Keratinocyte (primary cell): ENCODE measurements at regions not wholly inside any gene's neighbourhood (a gene's known extent, or its start where the extent isn't known, plus 50 kb on each side); places are given as distances from the start of the nearest gene placed in this dataset.

Experiments
- DNase-seq: peaks from one replicate; pipeline ENCODE4 v3.0.0-alpha.2; 2011; ENCODE audit warnings: low read depth, missing footprints, low spot score
- FAIRE-seq: peaks from 2 replicates; lab custom pipeline; 2011; peaks lifted over from hg19 to GRCh38; lab: Jason Lieb, UNC
- H2AFZ ChIP-seq: 2 replicates; pipeline ENCODE4 v1.6.0; 2012; ENCODE audit warnings: low read length, control low read depth, inconsistent platforms; ENCODE audit not compliant: control insufficient read depth
- H3K27ac ChIP-seq: 2 replicates; pipeline ENCODE4 v1.5.1; 2011; ENCODE audit warnings: low read length; ENCODE audit not compliant: control insufficient read depth, insufficient read depth
- H3K27me3 ChIP-seq: 3 replicates; pipeline ENCODE4 v1.6.0; 2011; ENCODE audit warnings: low read length; ENCODE audit not compliant: control insufficient read depth, insufficient read depth; ENCODE audit errors: extremely low read depth
- H3K36me3 ChIP-seq, 2 experiments: 2 replicates in 1 of 2; 3 replicates in 1 of 2; pipeline ENCODE4 v1.5.1; 2011; ENCODE audit warnings: low read length in 2 of 2, mild to moderate bottlenecking in 1 of 2; ENCODE audit not compliant: control insufficient read depth in 2 of 2, insufficient read depth in 2 of 2; ENCODE audit errors: extremely low read depth in 1 of 2
- H3K4me1 ChIP-seq: 3 replicates; pipeline ENCODE4 v1.5.1; 2011; ENCODE audit warnings: low read length; ENCODE audit not compliant: control insufficient read depth, insufficient read depth; ENCODE audit errors: extremely low read depth
- H3K4me2 ChIP-seq: 3 replicates; pipeline ENCODE4 v1.6.0; 2011; ENCODE audit warnings: low read depth, low read length; ENCODE audit not compliant: control insufficient read depth, insufficient read depth; ENCODE audit errors: extremely low read depth
- H3K4me3 ChIP-seq, 3 experiments: fragments of 200-600 bp in 1 of 3; sonication (generic) in 1 of 3; 2 replicates in 2 of 3; 3 replicates in 1 of 3; pipeline ENCODE4 v1.5.1; 2011 to 2016; ENCODE audit warnings: low read length in 3 of 3, mild to moderate bottlenecking in 3 of 3, control low read depth in 2 of 3, inconsistent platforms in 1 of 3, low read depth in 1 of 3, mixed read lengths in 1 of 3, mixed run types in 1 of 3, moderate library complexity in 1 of 3; ENCODE audit not compliant: control insufficient read depth in 2 of 3, insufficient read depth in 2 of 3; ENCODE audit errors: extremely low read depth in 1 of 3
- H3K79me2 ChIP-seq: 2 replicates; pipeline ENCODE4 v1.6.0; 2012; ENCODE audit warnings: low read length; ENCODE audit not compliant: control insufficient read depth, insufficient read depth
- H3K9ac ChIP-seq: 3 replicates; pipeline ENCODE4 v1.6.0; 2011; ENCODE audit warnings: low read length; ENCODE audit not compliant: control insufficient read depth, insufficient read depth; ENCODE audit errors: extremely low read depth
- H3K9me1 ChIP-seq: 3 replicates; pipeline ENCODE4 v1.6.0; 2011; ENCODE audit warnings: low read length; ENCODE audit not compliant: control insufficient read depth, insufficient read depth; ENCODE audit errors: extremely low read depth
- H3K9me3 ChIP-seq: 2 replicates; pipeline ENCODE4 v1.5.1; 2012; ENCODE audit warnings: low read depth, low read length; ENCODE audit not compliant: control insufficient read depth
- H4K20me1 ChIP-seq: 3 replicates; pipeline ENCODE4 v1.6.0; 2011; ENCODE audit warnings: low read length; ENCODE audit not compliant: control insufficient read depth, insufficient read depth; ENCODE audit errors: extremely low read depth
- EZH2 ChIP-seq: IDR thresholded peaks from one replicate; pipeline ENCODE4 v1.6.1; 2012; ENCODE audit warnings: inconsistent platforms, mild to moderate bottlenecking, low read length, moderate library complexity
- dilution Hi-C: fragments of 300-500 bp; cut with MboI; formaldehyde crosslinking; loops from one replicate; pipeline ENCODE4 v1.7.0; 2020; ENCODE audit warnings: low sequenced_read_pairs; ENCODE audit not compliant: extremely low pct_ligation_motif_present
- TF ChIP-seq, protein P1 (sequence below), 3 experiments: IDR thresholded peaks in 1 of 3; conservative IDR thresholded peaks in 1 of 3; optimal IDR thresholded peaks in 1 of 3; 2 replicates in 2 of 3; 3 replicates in 1 of 3; pipeline versions ENCODE3 to v1.5.1; 2011; ENCODE audit warnings: low read length in 3 of 3, mild to moderate bottlenecking in 3 of 3, moderate library complexity in 2 of 3, control low read depth in 1 of 3, inconsistent platforms in 1 of 3; ENCODE audit not compliant: insufficient read depth in 2 of 3; ENCODE audit errors: extremely low read depth in 1 of 3

DNA sequence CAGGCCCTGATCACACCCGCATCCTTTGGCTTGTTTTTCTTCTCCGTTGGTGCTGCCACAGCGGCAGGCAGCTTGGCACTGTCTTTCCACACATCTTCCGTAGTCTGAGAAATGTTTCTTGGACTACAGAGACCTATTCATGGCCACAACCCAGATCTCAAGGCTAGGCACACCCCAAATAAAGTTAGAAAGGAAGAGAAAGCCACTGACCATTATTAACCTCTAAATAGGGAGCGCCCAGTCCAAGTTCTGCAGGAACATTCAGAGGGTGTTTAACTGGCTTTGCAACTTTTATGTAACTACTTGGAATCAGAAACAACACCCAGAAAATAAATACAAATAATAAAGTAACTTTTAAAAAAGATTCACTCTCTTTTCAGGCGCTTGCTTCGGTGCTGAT lies 124.8 kb upstream of the NEDD9 start:
- Histone ChIP-seq H3K4me2 (no peak overlapping the region), H3K4me3 (no peak overlapping the region), H3K9me1 (no peaks in the 10 kb centered on the region), H3K9ac (no peak overlapping the region), H3K79me2 (no peaks in the 10 kb centered on the region), H4K20me1 (no peaks in the 10 kb centered on the region), H3K4me1 (peaks cover 31% of the 10 kb centered on the region), H3K27me3 (no peaks in the 10 kb centered on the region), H3K9me3 (no peaks in the 10 kb centered on the region), H3K36me3 (no peaks in the 10 kb centered on the region), H3K27ac (no peak overlapping the region), H2AFZ (peak overlapping the region; percentile 28)
- DNase-seq (no peak), FAIRE-seq (no peak)
- TF ChIP-seq, protein P1, sequence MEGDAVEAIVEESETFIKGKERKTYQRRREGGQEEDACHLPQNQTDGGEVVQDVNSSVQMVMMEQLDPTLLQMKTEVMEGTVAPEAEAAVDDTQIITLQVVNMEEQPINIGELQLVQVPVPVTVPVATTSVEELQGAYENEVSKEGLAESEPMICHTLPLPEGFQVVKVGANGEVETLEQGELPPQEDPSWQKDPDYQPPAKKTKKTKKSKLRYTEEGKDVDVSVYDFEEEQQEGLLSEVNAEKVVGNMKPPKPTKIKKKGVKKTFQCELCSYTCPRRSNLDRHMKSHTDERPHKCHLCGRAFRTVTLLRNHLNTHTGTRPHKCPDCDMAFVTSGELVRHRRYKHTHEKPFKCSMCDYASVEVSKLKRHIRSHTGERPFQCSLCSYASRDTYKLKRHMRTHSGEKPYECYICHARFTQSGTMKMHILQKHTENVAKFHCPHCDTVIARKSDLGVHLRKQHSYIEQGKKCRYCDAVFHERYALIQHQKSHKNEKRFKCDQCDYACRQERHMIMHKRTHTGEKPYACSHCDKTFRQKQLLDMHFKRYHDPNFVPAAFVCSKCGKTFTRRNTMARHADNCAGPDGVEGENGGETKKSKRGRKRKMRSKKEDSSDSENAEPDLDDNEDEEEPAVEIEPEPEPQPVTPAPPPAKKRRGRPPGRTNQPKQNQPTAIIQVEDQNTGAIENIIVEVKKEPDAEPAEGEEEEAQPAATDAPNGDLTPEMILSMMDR (optimal IDR thresholded peaks at IDR 0.05 in 1 of 3, IDR thresholded peaks at IDR 0.05 in 1 of 3, conservative IDR thresholded peaks at IDR 0.05 in 1 of 3; ENCODE audit: extremely low read depth in 1 of 3, insufficient read depth in 2 of 3, low read length in 3 of 3): no peak
- no peak for TF ChIP-seq EZH2
- dilution Hi-C loops: no loop called here

DNA sequence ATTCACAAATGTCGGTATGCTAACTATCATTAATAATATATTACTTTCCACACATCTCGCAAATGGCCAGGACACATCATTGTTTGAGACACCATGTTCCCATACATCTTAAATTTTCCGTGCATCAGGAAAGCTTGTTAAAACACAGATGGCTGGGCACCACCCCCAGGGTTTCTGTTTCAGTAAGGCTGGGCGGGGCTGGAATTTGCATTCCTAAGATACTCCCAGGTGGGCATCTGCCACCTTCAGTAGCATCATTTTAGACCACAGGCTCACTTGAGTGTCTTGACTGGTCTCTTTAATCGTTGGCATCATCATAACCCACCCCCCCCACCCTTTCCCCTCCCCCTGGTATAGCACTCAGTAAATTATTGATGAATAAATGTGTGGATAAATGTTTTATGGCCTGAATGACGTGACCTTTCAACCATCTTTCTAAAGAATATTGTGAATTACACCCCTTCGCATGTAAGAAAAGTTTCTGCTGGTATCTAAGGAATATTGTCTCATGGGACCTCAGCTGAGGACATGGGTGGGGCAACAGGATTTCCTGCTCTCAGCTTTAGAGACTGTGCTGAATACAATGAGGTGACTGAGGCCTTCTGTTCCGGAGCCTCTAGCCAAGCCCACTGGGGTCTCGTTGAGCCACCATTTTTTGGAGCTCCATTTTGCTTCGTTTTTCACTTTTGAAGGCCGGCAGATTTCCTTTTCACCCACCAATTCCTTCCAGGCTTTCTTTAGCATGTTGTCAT lies 124.1 kb upstream of the NEDD9 start:
- dilution Hi-C loops: no loop called here
- FAIRE-seq (no peak), DNase-seq (no peak)
- H3K36me3 ChIP-seq: no peaks in the 10 kb centered on the region
- no peak overlapping the region for H3K4me2 ChIP-seq
- no peaks in the 10 kb centered on the region for H4K20me1 ChIP-seq
- no peaks in the 10 kb centered on the region for H3K9me1 ChIP-seq
- TF ChIP-seq, protein P1 (optimal IDR thresholded peaks at IDR 0.05 in 1 of 3, IDR thresholded peaks at IDR 0.05 in 1 of 3, conservative IDR thresholded peaks at IDR 0.05 in 1 of 3; ENCODE audit: extremely low read depth in 1 of 3, insufficient read depth in 2 of 3, low read length in 3 of 3): no peak
- no peak for TF ChIP-seq EZH2
- H3K9me3 ChIP-seq: no peaks in the 10 kb centered on the region
- no peak overlapping the region for H3K27ac ChIP-seq
- peaks cover 31% of the 10 kb centered on the region for H3K4me1 ChIP-seq
- H3K27me3 ChIP-seq: no peaks in the 10 kb centered on the region
- no peak overlapping the region for H2AFZ ChIP-seq
- H3K9ac ChIP-seq: no peak overlapping the region
- no peak overlapping the region for H3K4me3 ChIP-seq
- H3K79me2 ChIP-seq: no peaks in the 10 kb centered on the region
